HUES48 (cell line): ENCODE measurements at regions not wholly inside any gene's neighbourhood (a gene's known extent, or its start where the extent isn't known, plus 50 kb on each side); places are given as distances from the start of the nearest gene placed in this dataset.

ENCODE experiments used
- H3K27ac ChIP-seq: one replicate; pipeline ENCODE4 v1.7.0; 2013; ENCODE audit warnings: low read depth, low read length, inconsistent platforms
- H3K27me3 ChIP-seq: 2 replicates; pipeline ENCODE4 v1.6.1; 2013; ENCODE audit warnings: mild to moderate bottlenecking, low read length; ENCODE audit not compliant: control insufficient read depth, insufficient read depth
- H3K36me3 ChIP-seq: 2 replicates; pipeline ENCODE4 v1.6.1; 2013; ENCODE audit warnings: low read length; ENCODE audit not compliant: control insufficient read depth, insufficient read depth
- H3K4me1 ChIP-seq: 2 replicates; pipeline ENCODE4 v1.6.1; 2013; ENCODE audit warnings: mild to moderate bottlenecking, low read length; ENCODE audit not compliant: control insufficient read depth, insufficient read depth
- H3K4me3 ChIP-seq: 2 replicates; pipeline ENCODE4 v1.5.1; 2013; ENCODE audit warnings: mild to moderate bottlenecking, low read depth, low read length
- H3K9ac ChIP-seq: 2 replicates; pipeline ENCODE4 v1.6.1; 2013; ENCODE audit warnings: mild to moderate bottlenecking, low read depth, low read length, moderate library complexity
- H3K9me3 ChIP-seq: 2 replicates; pipeline ENCODE4 v1.6.1; 2013; ENCODE audit warnings: low read length; ENCODE audit not compliant: control insufficient read depth, insufficient read depth

- H3K4me3 ChIP-seq = no peak overlapping the region
- H3K4me1 ChIP-seq = no peaks in the 10 kb centered on the region
- no peak overlapping the region for H3K27ac ChIP-seq
- no peak overlapping the region for H3K9ac ChIP-seq
- H3K9me3 ChIP-seq = no peaks in the 10 kb centered on the region
- no peaks in the 10 kb centered on the region for H3K36me3 ChIP-seq
- no peaks in the 10 kb centered on the region for H3K27me3 ChIP-seq
These were observed 899.2 kb downstream of the FAT4 start for GRCh38 chr4:126213996-126214395.

GRCh38 chr4:126215759-126216158, 901.0 kb downstream of the FAT4 start:
- no peak overlapping the region for H3K9ac ChIP-seq
- H3K27ac ChIP-seq = no peak overlapping the region
- H3K27me3 ChIP-seq = no peaks in the 10 kb centered on the region
- no peak overlapping the region for H3K4me3 ChIP-seq
- no peaks in the 10 kb centered on the region for H3K4me1 ChIP-seq
- H3K36me3 ChIP-seq = no peaks in the 10 kb centered on the region
- no peaks in the 10 kb centered on the region for H3K9me3 ChIP-seq

GRCh38 chr4:126216611-126217010, 901.9 kb downstream of the FAT4 start:
- Histone ChIP-seq H3K9me3 (no peaks in the 10 kb centered on the region), H3K4me1 (no peaks in the 10 kb centered on the region), H3K4me3 (no peak overlapping the region), H3K9ac (no peak overlapping the region), H3K36me3 (no peaks in the 10 kb centered on the region), H3K27ac (no peak overlapping the region), H3K27me3 (no peaks in the 10 kb centered on the region)

GRCh38 chr4:126221282-126221681, 906.5 kb downstream of the FAT4 start:
- H3K36me3 ChIP-seq = no peaks in the 10 kb centered on the region
- no peaks in the 10 kb centered on the region for H3K9me3 ChIP-seq
- H3K27ac ChIP-seq = no peak overlapping the region
- no peak overlapping the region for H3K4me3 ChIP-seq
- no peaks in the 10 kb centered on the region for H3K27me3 ChIP-seq
- no peaks in the 10 kb centered on the region for H3K4me1 ChIP-seq
- no peak overlapping the region for H3K9ac ChIP-seq

GRCh38 chr4:126221717-126222340, 907.1 kb downstream of the FAT4 start:
- no peak overlapping the region for H3K27ac ChIP-seq
- no peak overlapping the region for H3K4me3 ChIP-seq
- no peak overlapping the region for H3K9ac ChIP-seq
- H3K36me3 ChIP-seq = no peaks in the 10 kb centered on the region
- no peaks in the 10 kb centered on the region for H3K9me3 ChIP-seq
- no peaks in the 10 kb centered on the region for H3K4me1 ChIP-seq
- H3K27me3 ChIP-seq = no peaks in the 10 kb centered on the region

GRCh38 chr4:126223784-126224407, 909.1 kb downstream of the FAT4 start:
- H3K27ac ChIP-seq = no peak overlapping the region
- no peak overlapping the region for H3K4me3 ChIP-seq
- no peak overlapping the region for H3K9ac ChIP-seq
- no peaks in the 10 kb centered on the region for H3K36me3 ChIP-seq
- H3K4me1 ChIP-seq = no peaks in the 10 kb centered on the region
- H3K27me3 ChIP-seq = no peaks in the 10 kb centered on the region
- H3K9me3 ChIP-seq = no peaks in the 10 kb centered on the region

GRCh38 chr4:126227428-126227827, 912.7 kb downstream of the FAT4 start:
- peaks cover 3% of the 10 kb centered on the region; the same call in 1 of the 2 replicates for H3K4me1 ChIP-seq
- H3K4me3 ChIP-seq = no peak overlapping the region
- H3K9ac ChIP-seq = no peak overlapping the region
- no peaks in the 10 kb centered on the region for H3K36me3 ChIP-seq
- no peak overlapping the region for H3K27ac ChIP-seq
- H3K9me3 ChIP-seq = no peaks in the 10 kb centered on the region
- H3K27me3 ChIP-seq = no peaks in the 10 kb centered on the region

- H3K27ac ChIP-seq = no peak overlapping the region
- no peaks in the 10 kb centered on the region for H3K9me3 ChIP-seq
- H3K36me3 ChIP-seq = no peaks in the 10 kb centered on the region
- no peak overlapping the region for H3K9ac ChIP-seq
- no peak overlapping the region for H3K4me3 ChIP-seq
- H3K27me3 ChIP-seq = no peaks in the 10 kb centered on the region
- H3K4me1 ChIP-seq = peaks cover 3% of the 10 kb centered on the region; the same call in 1 of the 2 replicates
These were observed 915.5 kb downstream of the FAT4 start for GRCh38 chr4:126230269-126230668.

- no peak overlapping the region for H3K9ac ChIP-seq
- no peaks in the 10 kb centered on the region for H3K36me3 ChIP-seq
- H3K27me3 ChIP-seq = no peaks in the 10 kb centered on the region
- no peaks in the 10 kb centered on the region for H3K9me3 ChIP-seq
- H3K4me3 ChIP-seq = no peak overlapping the region
- no peak overlapping the region for H3K27ac ChIP-seq
- peaks cover 7% of the 10 kb centered on the region for H3K4me1 ChIP-seq
These were observed 918.7 kb downstream of the FAT4 start for GRCh38 chr4:126233483-126233882.

GRCh38 chr4:126238013-126238412, 923.3 kb downstream of the FAT4 start:
- Histone ChIP-seq H3K27ac (no peak overlapping the region), H3K27me3 (no peaks in the 10 kb centered on the region)

GRCh38 chr4:126241634-126242033, 926.9 kb downstream of the FAT4 start:
- Histone ChIP-seq H3K27me3 (no peaks in the 10 kb centered on the region), H3K9me3 (no peaks in the 10 kb centered on the region), H3K9ac (no peak overlapping the region), H3K4me3 (no peak overlapping the region), H3K4me1 (peaks cover 4% of the 10 kb centered on the region; the same call in 1 of the 2 replicates), H3K27ac (no peak overlapping the region), H3K36me3 (no peaks in the 10 kb centered on the region)

More at GRCh38 chr4:126238013-126238412, 923.3 kb downstream of the FAT4 start:
- no peak overlapping the region for H3K4me3 ChIP-seq
- H3K4me1 ChIP-seq = peaks cover 4% of the 10 kb centered on the region; the same call in 1 of the 2 replicates
- no peaks in the 10 kb centered on the region for H3K36me3 ChIP-seq
- H3K9me3 ChIP-seq = no peaks in the 10 kb centered on the region
- H3K9ac ChIP-seq = no peak overlapping the region
